Activated CD4-positive, alpha-beta T cell treated with anti-CD3 and anti-CD28 coated beads, Interleukin-2, amount 10 ng/mL, durations not matched to agents 7 days and 5 days (primary cell): ENCODE measurements at regions not wholly inside any gene's neighbourhood (a gene's known extent, or its start where the extent isn't known, plus 50 kb on each side); places are given as distances from the start of the nearest gene placed in this dataset.
"Not testable (repeated sequence)": the region's sequence is repeated elsewhere in the genome, so short reads cannot be mapped to it uniquely, and the experiment has no call there.

ENCODE experiments used
- CTCF ChIA-PET: fragments of 350-600 bp; sonication (Branson Sonifier 250); formaldehyde crosslinking; loops from one replicate; lab custom pipeline; 2021; ENCODE audit warnings: antibody characterized with exemption; lab: Charles Lee
- POLR2A ChIA-PET: fragments of 350-600 bp; sonication (Branson Sonifier 250); formaldehyde crosslinking; loops from one replicate; lab custom pipeline; 2021; ENCODE audit warnings: antibody characterized with exemption; lab: Charles Lee
- DNase-seq: peaks from one replicate; pipeline ENCODE4 v3.0.0-alpha.2; 2020
- H3K27ac Mint-ChIP-seq: one replicate; pipeline ENCODE4 v1.8.0; 2021; ENCODE audit warnings: mild to moderate bottlenecking, moderate library complexity, mixed read lengths
- H3K27me3 Mint-ChIP-seq: one replicate; pipeline ENCODE4 v1.8.0; 2021; ENCODE audit warnings: mixed read lengths
- H3K36me3 Mint-ChIP-seq: one replicate; pipeline ENCODE4 v1.8.0; 2021; ENCODE audit warnings: low read depth, mixed read lengths
- H3K4me1 Mint-ChIP-seq: one replicate; pipeline ENCODE4 v1.8.0; 2021; ENCODE audit warnings: mixed read lengths
- H3K4me3 Mint-ChIP-seq: one replicate; pipeline ENCODE4 v1.8.0; 2021; ENCODE audit warnings: mild to moderate bottlenecking, moderate library complexity, mixed read lengths
- H3K9me3 Mint-ChIP-seq: one replicate; pipeline ENCODE4 v1.8.0; 2021; ENCODE audit warnings: mixed read lengths

GRCh38 chr10:37588299-37588698, 269.1 kb downstream of the ZNF248 start:
- Mint-ChIP-seq H3K4me1 (no peaks in the 10 kb centered on the region), H3K27me3 (no peaks in the 10 kb centered on the region), H3K27ac (no peak overlapping the region), H3K36me3 (no peaks in the 10 kb centered on the region), H3K9me3 (peaks cover 10% of the 10 kb centered on the region), H3K4me3 (no peak overlapping the region)
- POLR2A ChIA-PET = no interaction called here
- CTCF ChIA-PET = no interaction called here
- no peak for DNase-seq

- ChIA-PET CTCF (no interaction called here), POLR2A (no interaction called here)
- Mint-ChIP-seq H3K9me3 (peaks cover 7% of the 10 kb centered on the region), H3K4me3 (no peak overlapping the region), H3K27ac (no peak overlapping the region), H3K36me3 (no peaks in the 10 kb centered on the region), H3K27me3 (no peaks in the 10 kb centered on the region), H3K4me1 (no peaks in the 10 kb centered on the region)
- DNase-seq = no peak
Measured at GRCh38 chr10:37584643-37585042, 272.8 kb downstream of the ZNF248 start.

- Mint-ChIP-seq H3K27ac (no peak overlapping the region), H3K4me3 (no peak overlapping the region), H3K36me3 (no peaks in the 10 kb centered on the region), H3K9me3 (peaks cover 12% of the 10 kb centered on the region), H3K27me3 (no peaks in the 10 kb centered on the region), H3K4me1 (no peaks in the 10 kb centered on the region)
- ChIA-PET CTCF (no interaction called here), POLR2A (no interaction called here)
- no peak for DNase-seq
Measured at GRCh38 chr10:37582237-37582636, 275.2 kb downstream of the ZNF248 start.

- POLR2A ChIA-PET = no interaction called here
- H3K9me3 Mint-ChIP-seq = peaks cover 22% of the 10 kb centered on the region
- CTCF ChIA-PET = no interaction called here
- no peak for DNase-seq
- no peaks in the 10 kb centered on the region for H3K36me3 Mint-ChIP-seq
- H3K4me1 Mint-ChIP-seq = no peaks in the 10 kb centered on the region
- no peak overlapping the region for H3K4me3 Mint-ChIP-seq
- no peak overlapping the region for H3K27ac Mint-ChIP-seq
- H3K27me3 Mint-ChIP-seq = no peaks in the 10 kb centered on the region
Measured at GRCh38 chr10:37576154-37576553, 281.3 kb downstream of the ZNF248 start.

- H3K27ac Mint-ChIP-seq = no peak overlapping the region
- H3K9me3 Mint-ChIP-seq = peaks cover 19% of the 10 kb centered on the region
- CTCF ChIA-PET = no interaction called here
- H3K4me1 Mint-ChIP-seq = no peaks in the 10 kb centered on the region
- no peak overlapping the region for H3K4me3 Mint-ChIP-seq
- no peaks in the 10 kb centered on the region for H3K36me3 Mint-ChIP-seq
- DNase-seq = no peak
- POLR2A ChIA-PET = no interaction called here
- no peaks in the 10 kb centered on the region for H3K27me3 Mint-ChIP-seq
Measured at GRCh38 chr10:37572206-37572605, 285.2 kb downstream of the ZNF248 start.

GRCh38 chr10:37566332-37566731, 291.1 kb downstream of the ZNF248 start:
- peaks cover 4% of the 10 kb centered on the region for H3K9me3 Mint-ChIP-seq
- POLR2A ChIA-PET = no interaction called here
- CTCF ChIA-PET = no interaction called here
- H3K4me1 Mint-ChIP-seq = no peaks in the 10 kb centered on the region
- no peaks in the 10 kb centered on the region for H3K27me3 Mint-ChIP-seq
- no peak overlapping the region for H3K27ac Mint-ChIP-seq
- DNase-seq = no peak
- no peaks in the 10 kb centered on the region for H3K36me3 Mint-ChIP-seq
- H3K4me3 Mint-ChIP-seq = no peak overlapping the region

GRCh38 chr10:37563715-37564108, 293.7 kb downstream of the ZNF248 start:
- ChIA-PET POLR2A (no interaction called here), CTCF (no interaction called here)
- DNase-seq = no peak
- H3K36me3 Mint-ChIP-seq = no peaks in the 10 kb centered on the region
- no peaks in the 10 kb centered on the region for H3K4me1 Mint-ChIP-seq
- peaks cover 7% of the 10 kb centered on the region for H3K9me3 Mint-ChIP-seq
- no peak overlapping the region for H3K4me3 Mint-ChIP-seq
- H3K27ac Mint-ChIP-seq = no peak overlapping the region
- H3K27me3 Mint-ChIP-seq = no peaks in the 10 kb centered on the region

- H3K27me3 Mint-ChIP-seq = no peaks in the 10 kb centered on the region
- H3K36me3 Mint-ChIP-seq = no peaks in the 10 kb centered on the region
- no peak overlapping the region for H3K4me3 Mint-ChIP-seq
- ChIA-PET POLR2A (no interaction called here), CTCF (no interaction called here)
- DNase-seq = no peak
- no peaks in the 10 kb centered on the region for H3K4me1 Mint-ChIP-seq
- no peak overlapping the region for H3K27ac Mint-ChIP-seq
- H3K9me3 Mint-ChIP-seq = peaks cover 7% of the 10 kb centered on the region
Measured at GRCh38 chr10:37563107-37563714, 294.2 kb downstream of the ZNF248 start.

GRCh38 chr10:37552881-37553280, 304.5 kb downstream of the ZNF248 start:
- H3K4me1 Mint-ChIP-seq = no peaks in the 10 kb centered on the region

GRCh38 chr10:37549054-37549453, 308.4 kb downstream of the ZNF248 start:
- no peak overlapping the region for H3K27ac Mint-ChIP-seq
- H3K36me3 Mint-ChIP-seq = no peaks in the 10 kb centered on the region
- H3K9me3 Mint-ChIP-seq = peaks cover 9% of the 10 kb centered on the region
- no peaks in the 10 kb centered on the region for H3K4me1 Mint-ChIP-seq
- H3K27me3 Mint-ChIP-seq = no peaks in the 10 kb centered on the region
- H3K4me3 Mint-ChIP-seq = no peak overlapping the region
- ChIA-PET POLR2A (no interaction called here), CTCF (no interaction called here)
- DNase-seq = no peak

More at GRCh38 chr10:37552881-37553280, 304.5 kb downstream of the ZNF248 start:
- ChIA-PET POLR2A (interaction anchor here (0.6 kb wide), 1 partner anchor 657 kb away, joined by 3 read pairs; no protein-coding TSS in a partner anchor), CTCF (interaction anchor here (0.5 kb wide), 1 partner anchor 204 kb away, joined by 4 read pairs; no protein-coding TSS in a partner anchor)
- H3K27me3 Mint-ChIP-seq = no peaks in the 10 kb centered on the region
- no peaks in the 10 kb centered on the region for H3K36me3 Mint-ChIP-seq
- H3K9me3 Mint-ChIP-seq = peaks cover 17% of the 10 kb centered on the region
- no peak for DNase-seq
- no peak overlapping the region for H3K4me3 Mint-ChIP-seq
- H3K27ac Mint-ChIP-seq = no peak overlapping the region

GRCh38 chr10:37535459-37536246, 321.8 kb downstream of the ZNF248 start:
- H3K27me3 Mint-ChIP-seq = no peaks in the 10 kb centered on the region
- no peaks in the 10 kb centered on the region for H3K36me3 Mint-ChIP-seq
- no peak overlapping the region for H3K27ac Mint-ChIP-seq
- peaks cover 20% of the 10 kb centered on the region for H3K9me3 Mint-ChIP-seq
- ChIA-PET CTCF (no interaction called here), POLR2A (no interaction called here)
- no peak for DNase-seq
- no peaks in the 10 kb centered on the region for H3K4me1 Mint-ChIP-seq
- H3K4me3 Mint-ChIP-seq = no peak overlapping the region

GRCh38 chr10:37534166-37534565, 323.2 kb downstream of the ZNF248 start:
- DNase-seq = no peak
- Mint-ChIP-seq H3K27me3 (no peaks in the 10 kb centered on the region), H3K9me3 (peaks cover 20% of the 10 kb centered on the region), H3K4me1 (no peaks in the 10 kb centered on the region), H3K4me3 (no peak overlapping the region), H3K36me3 (no peaks in the 10 kb centered on the region), H3K27ac (no peak overlapping the region)
- ChIA-PET CTCF (no interaction called here), POLR2A (no interaction called here)

GRCh38 chr10:37525410-37525809, 332.0 kb downstream of the ZNF248 start:
- H3K9me3 Mint-ChIP-seq = peaks cover 12% of the 10 kb centered on the region
- CTCF ChIA-PET, POLR2A ChIA-PET, H3K4me3 Mint-ChIP-seq, DNase-seq, H3K36me3 Mint-ChIP-seq, H3K4me1 Mint-ChIP-seq, H3K27me3 Mint-ChIP-seq, H3K27ac Mint-ChIP-seq: not testable (repeated sequence)
